LNCaP clone FGC (cell line): ENCODE measurements at regions not wholly inside any gene's neighbourhood (a gene's known extent, or its start where the extent isn't known, plus 50 kb on each side); places are given as distances from the start of the nearest gene placed in this dataset.

Experiments used
- DNase-seq: peaks from one replicate; pipeline ENCODE4 v3.0.0-alpha.2; 2011; ENCODE audit warnings: low read depth
- H3K4me3 ChIP-seq: 2 replicates; pipeline ENCODE4 v1.5.1; 2011; ENCODE audit warnings: mild to moderate bottlenecking, low read depth, low read length, control low read depth
- TF ChIP-seq, protein P1 (sequence below): IDR thresholded peaks from 2 replicates; pipeline ENCODE4 v1.5.1; 2012; ENCODE audit warnings: mild to moderate bottlenecking; ENCODE audit not compliant: control insufficient read depth, insufficient read depth; ENCODE audit errors: extremely low read depth

DNA sequence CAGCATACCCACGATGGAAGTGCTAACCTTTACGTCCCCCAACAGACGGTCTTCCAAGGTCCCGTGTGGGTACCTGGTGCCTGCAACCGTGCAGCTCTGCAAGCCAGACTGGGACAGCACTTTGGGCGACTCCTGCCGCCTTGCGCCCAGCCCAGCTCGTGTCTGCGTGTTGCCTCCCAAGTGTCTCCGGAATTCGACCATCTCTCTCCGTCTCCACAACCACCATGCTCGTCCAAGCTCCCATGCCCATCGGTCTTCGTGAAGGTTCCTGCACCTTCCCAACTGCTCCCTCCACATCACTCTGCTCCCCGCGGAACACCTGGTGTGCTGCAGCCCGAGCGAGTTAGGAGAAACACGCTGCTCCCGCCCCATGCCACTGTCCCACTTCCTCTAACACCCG lies 173.2 kb upstream of the AFDN start:
- H3K4me3 ChIP-seq = no peak overlapping the region
- TF ChIP-seq, protein P1, sequence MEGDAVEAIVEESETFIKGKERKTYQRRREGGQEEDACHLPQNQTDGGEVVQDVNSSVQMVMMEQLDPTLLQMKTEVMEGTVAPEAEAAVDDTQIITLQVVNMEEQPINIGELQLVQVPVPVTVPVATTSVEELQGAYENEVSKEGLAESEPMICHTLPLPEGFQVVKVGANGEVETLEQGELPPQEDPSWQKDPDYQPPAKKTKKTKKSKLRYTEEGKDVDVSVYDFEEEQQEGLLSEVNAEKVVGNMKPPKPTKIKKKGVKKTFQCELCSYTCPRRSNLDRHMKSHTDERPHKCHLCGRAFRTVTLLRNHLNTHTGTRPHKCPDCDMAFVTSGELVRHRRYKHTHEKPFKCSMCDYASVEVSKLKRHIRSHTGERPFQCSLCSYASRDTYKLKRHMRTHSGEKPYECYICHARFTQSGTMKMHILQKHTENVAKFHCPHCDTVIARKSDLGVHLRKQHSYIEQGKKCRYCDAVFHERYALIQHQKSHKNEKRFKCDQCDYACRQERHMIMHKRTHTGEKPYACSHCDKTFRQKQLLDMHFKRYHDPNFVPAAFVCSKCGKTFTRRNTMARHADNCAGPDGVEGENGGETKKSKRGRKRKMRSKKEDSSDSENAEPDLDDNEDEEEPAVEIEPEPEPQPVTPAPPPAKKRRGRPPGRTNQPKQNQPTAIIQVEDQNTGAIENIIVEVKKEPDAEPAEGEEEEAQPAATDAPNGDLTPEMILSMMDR = no peak
- no peak for DNase-seq

DNA sequence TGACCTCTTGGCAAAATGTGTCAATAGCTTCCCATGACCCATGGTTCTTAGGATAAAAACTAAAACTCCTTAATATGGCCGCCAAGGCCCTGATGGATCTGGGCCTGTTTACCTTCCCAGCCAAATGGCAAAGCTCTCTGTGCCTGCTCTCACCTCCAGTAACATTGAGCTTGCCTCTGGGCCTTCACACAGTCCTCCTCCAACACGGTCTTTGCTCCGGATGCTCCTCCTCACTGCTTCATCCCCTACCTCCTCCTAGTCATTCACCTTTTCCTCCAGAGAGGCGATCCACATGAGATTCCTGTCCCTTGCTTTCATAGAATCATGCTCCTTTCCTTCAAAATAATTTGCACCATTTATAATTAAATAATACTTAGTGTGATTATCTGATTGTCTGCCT lies 172.3 kb upstream of the AFDN start:
- no peak for DNase-seq
- TF ChIP-seq, protein P1 = no peak
- no peak overlapping the region for H3K4me3 ChIP-seq

DNA sequence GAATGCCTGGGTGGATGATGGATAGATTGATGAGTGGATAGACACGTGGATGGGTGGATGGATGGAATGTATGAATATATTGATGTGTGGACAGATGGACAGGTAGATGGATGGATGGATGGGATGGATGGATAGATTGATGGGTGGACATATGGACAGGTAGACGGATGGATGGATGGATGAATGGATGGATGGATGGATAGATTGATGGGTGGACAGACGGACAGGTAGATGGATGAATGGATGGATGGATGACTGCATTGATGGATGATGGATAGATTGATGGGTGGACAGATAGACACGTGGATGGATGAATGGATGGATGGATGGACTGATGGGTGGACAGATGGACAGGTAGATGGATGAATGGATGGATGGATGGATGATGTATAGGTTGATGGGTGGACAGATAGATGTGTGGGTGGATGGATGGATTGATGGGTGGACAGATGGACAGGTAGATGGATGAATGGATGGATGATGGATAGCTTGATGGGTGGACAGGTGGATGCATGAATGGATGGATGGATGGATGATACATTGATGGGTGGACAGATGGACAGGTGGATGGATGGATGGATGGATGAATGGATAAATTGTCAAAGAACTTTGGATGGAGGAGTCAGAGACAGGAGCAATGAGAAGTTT lies 171.4 kb upstream of the AFDN start:
- TF ChIP-seq, protein P1 = no peak
- no peak overlapping the region for H3K4me3 ChIP-seq
- no peak for DNase-seq

DNA sequence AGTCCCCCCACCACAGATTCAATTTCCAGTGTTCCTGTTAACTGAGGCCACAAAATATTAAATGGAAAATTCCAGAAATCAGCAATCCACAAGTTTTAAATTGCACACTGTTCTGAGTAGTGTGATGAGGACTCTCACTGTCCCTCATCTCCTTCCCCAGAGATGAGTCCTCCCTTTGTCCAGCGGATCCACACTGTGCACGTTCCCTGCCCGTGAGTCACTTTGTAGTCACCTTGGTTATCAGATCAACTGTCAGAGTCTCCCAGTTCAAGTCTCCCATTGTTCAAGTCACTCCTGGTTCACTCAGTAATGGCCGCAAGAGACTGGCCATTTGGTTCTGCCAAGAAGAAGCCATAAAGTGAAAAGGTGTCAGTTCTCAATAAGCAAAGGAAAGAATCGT lies 168.6 kb upstream of the AFDN start:
- DNase-seq = no peak
- no peak overlapping the region for H3K4me3 ChIP-seq
- TF ChIP-seq, protein P1 = no peak

DNA sequence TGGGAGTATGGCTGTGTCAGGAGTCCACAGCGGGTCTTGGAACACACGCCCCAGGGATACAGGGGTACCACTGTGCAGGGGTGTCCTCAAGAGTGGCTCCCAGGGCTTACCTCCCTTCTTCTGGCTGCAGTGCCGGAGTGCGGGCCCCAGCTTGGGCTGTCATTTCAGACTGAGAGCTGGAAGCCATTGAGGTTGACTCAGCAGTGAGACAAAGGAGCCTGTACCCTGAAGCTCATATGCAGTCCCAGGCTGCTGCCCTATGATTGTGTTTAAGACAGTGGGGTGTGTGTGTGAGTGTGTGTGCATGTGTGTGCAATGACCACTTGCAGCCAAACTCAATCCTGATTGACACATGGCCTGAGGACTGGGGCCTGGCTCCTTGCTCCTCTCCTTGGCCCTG lies 167.7 kb upstream of the AFDN start:
- H3K4me3 ChIP-seq = no peak overlapping the region
- TF ChIP-seq, protein P1 = no peak

DNA sequence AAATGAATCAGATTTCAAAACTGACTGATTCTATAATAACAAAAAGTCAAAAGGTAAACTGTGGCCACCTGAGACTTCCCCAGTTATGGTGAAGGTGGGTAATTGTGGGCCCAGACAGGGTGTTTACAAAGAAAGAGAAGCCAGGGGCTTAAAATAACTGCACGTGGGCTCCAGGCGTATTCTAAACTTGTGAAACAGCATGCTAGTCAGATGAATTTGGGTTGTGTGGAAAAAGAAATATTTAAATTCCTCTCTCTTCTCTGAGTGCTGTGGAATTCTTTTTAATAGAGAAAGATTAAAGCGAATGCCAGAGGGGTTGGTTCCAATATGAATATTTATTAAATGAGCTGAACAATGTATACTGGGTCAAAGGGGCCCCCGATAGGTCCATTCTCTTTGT lies 166.3 kb upstream of the AFDN start:
- TF ChIP-seq, protein P1 = no peak
- H3K4me3 ChIP-seq = no peak overlapping the region
- no peak for DNase-seq

More for the DNA sequence above, 167.7 kb upstream of the AFDN start:
- DNase-seq = no peak

DNA sequence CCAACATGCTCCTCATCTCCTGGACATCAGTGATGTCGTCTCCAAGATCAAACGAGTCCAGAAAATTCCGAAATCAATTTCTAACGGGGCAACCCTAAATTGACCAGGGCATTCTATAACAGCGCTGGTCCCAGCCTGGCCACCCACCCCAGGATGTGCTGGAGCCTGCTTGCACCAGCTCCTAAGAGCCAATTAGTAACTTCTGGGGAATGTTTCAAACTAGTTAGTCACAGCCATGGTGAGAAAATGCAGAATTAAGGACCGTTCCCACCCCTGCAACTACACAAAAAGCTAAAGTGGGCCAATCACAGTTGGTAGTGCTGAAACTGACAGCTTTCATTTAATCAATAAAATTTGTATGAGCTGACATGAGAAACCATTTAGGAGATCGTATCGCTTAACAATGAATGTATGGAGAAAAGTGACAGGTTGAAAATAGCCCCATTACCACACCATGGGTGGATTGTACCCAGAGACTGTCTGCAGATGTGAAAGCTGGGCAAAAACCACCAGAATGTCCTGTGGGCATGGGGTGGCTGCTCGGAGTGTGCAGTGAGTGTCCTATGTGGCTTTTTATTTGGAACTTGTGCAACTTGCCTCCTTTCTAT lies 165.7 kb upstream of the AFDN start:
- no peak overlapping the region for H3K4me3 ChIP-seq
- DNase-seq = no peak
- TF ChIP-seq, protein P1 = no peak
